Keratinocyte (primary cell): ENCODE measurements at regions not wholly inside any gene's neighbourhood (a gene's known extent, or its start where the extent isn't known, plus 50 kb on each side); places are given as distances from the start of the nearest gene placed in this dataset.

Experiments used
- EZH2 ChIP-seq: IDR thresholded peaks from one replicate; pipeline ENCODE4 v1.6.1; 2012; ENCODE audit warnings: inconsistent platforms, mild to moderate bottlenecking, low read length, moderate library complexity
- TF ChIP-seq, protein P1 (sequence below), 3 experiments: IDR thresholded peaks in 1 of 3; conservative IDR thresholded peaks in 1 of 3; optimal IDR thresholded peaks in 1 of 3; 2 replicates in 2 of 3; 3 replicates in 1 of 3; pipeline versions ENCODE3 to v1.5.1; 2011; ENCODE audit warnings: low read length in 3 of 3, mild to moderate bottlenecking in 3 of 3, moderate library complexity in 2 of 3, control low read depth in 1 of 3, inconsistent platforms in 1 of 3; ENCODE audit not compliant: insufficient read depth in 2 of 3; ENCODE audit errors: extremely low read depth in 1 of 3

DNA sequence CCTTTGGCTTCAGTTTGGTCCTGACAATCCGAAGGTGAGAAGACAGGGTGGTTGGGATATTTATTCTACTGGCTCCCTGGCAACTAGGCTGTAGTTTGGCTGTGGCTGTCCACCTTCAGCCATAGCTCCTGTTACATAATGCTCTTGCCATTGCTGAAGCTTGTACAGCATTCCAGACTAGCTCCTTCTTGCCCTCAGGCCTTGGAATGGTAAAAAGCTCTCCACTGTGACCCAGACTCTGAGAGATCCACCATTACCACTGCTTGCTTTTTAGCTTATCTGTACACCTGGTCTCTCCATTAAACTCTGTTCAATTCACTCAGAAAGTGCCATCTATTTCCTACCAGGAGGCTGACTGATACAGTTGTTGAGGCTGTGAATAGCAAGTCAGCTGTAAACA lies 231.8 kb upstream of the MON1B start:
- TF ChIP-seq, protein P1, sequence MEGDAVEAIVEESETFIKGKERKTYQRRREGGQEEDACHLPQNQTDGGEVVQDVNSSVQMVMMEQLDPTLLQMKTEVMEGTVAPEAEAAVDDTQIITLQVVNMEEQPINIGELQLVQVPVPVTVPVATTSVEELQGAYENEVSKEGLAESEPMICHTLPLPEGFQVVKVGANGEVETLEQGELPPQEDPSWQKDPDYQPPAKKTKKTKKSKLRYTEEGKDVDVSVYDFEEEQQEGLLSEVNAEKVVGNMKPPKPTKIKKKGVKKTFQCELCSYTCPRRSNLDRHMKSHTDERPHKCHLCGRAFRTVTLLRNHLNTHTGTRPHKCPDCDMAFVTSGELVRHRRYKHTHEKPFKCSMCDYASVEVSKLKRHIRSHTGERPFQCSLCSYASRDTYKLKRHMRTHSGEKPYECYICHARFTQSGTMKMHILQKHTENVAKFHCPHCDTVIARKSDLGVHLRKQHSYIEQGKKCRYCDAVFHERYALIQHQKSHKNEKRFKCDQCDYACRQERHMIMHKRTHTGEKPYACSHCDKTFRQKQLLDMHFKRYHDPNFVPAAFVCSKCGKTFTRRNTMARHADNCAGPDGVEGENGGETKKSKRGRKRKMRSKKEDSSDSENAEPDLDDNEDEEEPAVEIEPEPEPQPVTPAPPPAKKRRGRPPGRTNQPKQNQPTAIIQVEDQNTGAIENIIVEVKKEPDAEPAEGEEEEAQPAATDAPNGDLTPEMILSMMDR (optimal IDR thresholded peaks at IDR 0.05 in 1 of 3, IDR thresholded peaks at IDR 0.05 in 1 of 3, conservative IDR thresholded peaks at IDR 0.05 in 1 of 3; ENCODE audit: extremely low read depth in 1 of 3, insufficient read depth in 2 of 3, low read length in 3 of 3), result no peak
- TF ChIP-seq EZH2, result no peak
